ENCODE measurements at regions not wholly inside any gene's neighbourhood (a gene's known extent, or its start where the extent isn't known, plus 50 kb on each side); places are given as distances from the start of the nearest gene placed in this dataset.

- no peak for TF ChIP-seq CTCF (IDR thresholded peaks at IDR 0.05; ENCODE audit: low read length)
- no peak for TF ChIP-seq EZH2 (IDR thresholded peaks at IDR 0.05; ENCODE audit: borderline replicate concordance, low read length)
Observed at GRCh38 chr4:22595684-22596083, 79.8 kb upstream of the ADGRA3 start.

Data from OCI-LY1 (cell line).